Panc1 (cell line): ENCODE measurements at regions not wholly inside any gene's neighbourhood (a gene's known extent, or its start where the extent isn't known, plus 50 kb on each side); places are given as distances from the start of the nearest gene placed in this dataset.

Source experiments
- POLR2AphosphoS5 ChIP-seq: IDR thresholded peaks from 2 replicates; pipeline ENCODE4 v1.6.1; 2012; ENCODE audit warnings: mild to moderate bottlenecking, low read depth, low read length, moderate library complexity
- SIN3A ChIP-seq: IDR thresholded peaks from 2 replicates; pipeline ENCODE4 v1.6.1; 2012; ENCODE audit warnings: low read depth, mild to moderate bottlenecking, low read length, moderate library complexity, borderline replicate concordance; ENCODE audit not compliant: insufficient read depth
- TCF7L2 ChIP-seq: IDR thresholded peaks from 2 replicates; pipeline ENCODE4 v1.6.1; 2011; ENCODE audit warnings: mild to moderate bottlenecking, low read depth, low read length, inconsistent platforms
- TF ChIP-seq, protein P1 (sequence below): fragments of 450-650 bp; IDR thresholded peaks from 2 replicates; pipeline ENCODE4 v1.5.1; 2017; ENCODE audit warnings: mild to moderate bottlenecking
- TF ChIP-seq, protein P2 (sequence below), 2 experiments: IDR thresholded peaks; 2 replicates each; pipeline ENCODE4 v1.6.1; 2011 to 2012; ENCODE audit warnings: low read depth in 2 of 2, control low read depth in 1 of 2, low read length in 1 of 2, mild to moderate bottlenecking in 1 of 2, moderate library complexity in 1 of 2; ENCODE audit not compliant: insufficient read depth in 1 of 2

DNA sequence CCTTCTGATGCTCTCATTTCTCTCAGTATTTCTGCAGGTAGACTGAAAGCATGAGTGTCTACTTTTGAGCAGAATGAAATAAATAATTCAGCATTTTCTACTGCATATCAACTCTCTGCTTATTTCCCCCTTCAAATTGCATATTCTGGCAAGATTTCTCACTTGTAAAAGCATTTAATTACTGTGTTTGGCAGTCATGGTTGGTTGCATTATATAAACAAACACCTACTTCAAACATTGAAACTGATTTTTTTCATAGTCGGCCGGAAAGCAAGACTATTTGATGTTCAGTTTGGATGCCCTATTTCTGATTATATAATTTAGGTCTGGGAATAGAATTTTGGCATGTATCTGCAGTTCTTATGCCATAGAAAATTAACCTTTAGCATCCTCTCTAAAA lies 73.1 kb downstream of the PLEKHG1 start:
- TF ChIP-seq, protein P1, sequence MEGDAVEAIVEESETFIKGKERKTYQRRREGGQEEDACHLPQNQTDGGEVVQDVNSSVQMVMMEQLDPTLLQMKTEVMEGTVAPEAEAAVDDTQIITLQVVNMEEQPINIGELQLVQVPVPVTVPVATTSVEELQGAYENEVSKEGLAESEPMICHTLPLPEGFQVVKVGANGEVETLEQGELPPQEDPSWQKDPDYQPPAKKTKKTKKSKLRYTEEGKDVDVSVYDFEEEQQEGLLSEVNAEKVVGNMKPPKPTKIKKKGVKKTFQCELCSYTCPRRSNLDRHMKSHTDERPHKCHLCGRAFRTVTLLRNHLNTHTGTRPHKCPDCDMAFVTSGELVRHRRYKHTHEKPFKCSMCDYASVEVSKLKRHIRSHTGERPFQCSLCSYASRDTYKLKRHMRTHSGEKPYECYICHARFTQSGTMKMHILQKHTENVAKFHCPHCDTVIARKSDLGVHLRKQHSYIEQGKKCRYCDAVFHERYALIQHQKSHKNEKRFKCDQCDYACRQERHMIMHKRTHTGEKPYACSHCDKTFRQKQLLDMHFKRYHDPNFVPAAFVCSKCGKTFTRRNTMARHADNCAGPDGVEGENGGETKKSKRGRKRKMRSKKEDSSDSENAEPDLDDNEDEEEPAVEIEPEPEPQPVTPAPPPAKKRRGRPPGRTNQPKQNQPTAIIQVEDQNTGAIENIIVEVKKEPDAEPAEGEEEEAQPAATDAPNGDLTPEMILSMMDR, result no peak
- TF ChIP-seq POLR2AphosphoS5 (no peak), SIN3A (no peak), TCF7L2 (no peak)
- TF ChIP-seq, protein P2, sequence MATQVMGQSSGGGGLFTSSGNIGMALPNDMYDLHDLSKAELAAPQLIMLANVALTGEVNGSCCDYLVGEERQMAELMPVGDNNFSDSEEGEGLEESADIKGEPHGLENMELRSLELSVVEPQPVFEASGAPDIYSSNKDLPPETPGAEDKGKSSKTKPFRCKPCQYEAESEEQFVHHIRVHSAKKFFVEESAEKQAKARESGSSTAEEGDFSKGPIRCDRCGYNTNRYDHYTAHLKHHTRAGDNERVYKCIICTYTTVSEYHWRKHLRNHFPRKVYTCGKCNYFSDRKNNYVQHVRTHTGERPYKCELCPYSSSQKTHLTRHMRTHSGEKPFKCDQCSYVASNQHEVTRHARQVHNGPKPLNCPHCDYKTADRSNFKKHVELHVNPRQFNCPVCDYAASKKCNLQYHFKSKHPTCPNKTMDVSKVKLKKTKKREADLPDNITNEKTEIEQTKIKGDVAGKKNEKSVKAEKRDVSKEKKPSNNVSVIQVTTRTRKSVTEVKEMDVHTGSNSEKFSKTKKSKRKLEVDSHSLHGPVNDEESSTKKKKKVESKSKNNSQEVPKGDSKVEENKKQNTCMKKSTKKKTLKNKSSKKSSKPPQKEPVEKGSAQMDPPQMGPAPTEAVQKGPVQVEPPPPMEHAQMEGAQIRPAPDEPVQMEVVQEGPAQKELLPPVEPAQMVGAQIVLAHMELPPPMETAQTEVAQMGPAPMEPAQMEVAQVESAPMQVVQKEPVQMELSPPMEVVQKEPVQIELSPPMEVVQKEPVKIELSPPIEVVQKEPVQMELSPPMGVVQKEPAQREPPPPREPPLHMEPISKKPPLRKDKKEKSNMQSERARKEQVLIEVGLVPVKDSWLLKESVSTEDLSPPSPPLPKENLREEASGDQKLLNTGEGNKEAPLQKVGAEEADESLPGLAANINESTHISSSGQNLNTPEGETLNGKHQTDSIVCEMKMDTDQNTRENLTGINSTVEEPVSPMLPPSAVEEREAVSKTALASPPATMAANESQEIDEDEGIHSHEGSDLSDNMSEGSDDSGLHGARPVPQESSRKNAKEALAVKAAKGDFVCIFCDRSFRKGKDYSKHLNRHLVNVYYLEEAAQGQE (IDR thresholded peaks at IDR 0.05; ENCODE audit: insufficient read depth in 1 of 2, low read depth in 2 of 2, low read length in 1 of 2), result no peak
